Adipocyte (in vitro differentiated cells): ENCODE measurements at regions not wholly inside any gene's neighbourhood (a gene's known extent, or its start where the extent isn't known, plus 50 kb on each side); places are given as distances from the start of the nearest gene placed in this dataset.

Experiments
- DNase-seq: peaks from one replicate; pipeline ENCODE4 v3.0.0-alpha.2; 2015; ENCODE audit warnings: low read depth
- H3K27me3 ChIP-seq: replicated peaks from 2 replicates; pipeline ENCODE4 v1.7.0; 2013; ENCODE audit warnings: mild to moderate bottlenecking, low read length, moderate library complexity; ENCODE audit not compliant: control insufficient read depth, insufficient read depth
- H3K36me3 ChIP-seq: 2 replicates; pipeline ENCODE4 v1.7.0; 2013; ENCODE audit warnings: low read length, mild to moderate bottlenecking, moderate library complexity; ENCODE audit not compliant: control insufficient read depth, insufficient read depth, severe bottlenecking
- H3K4me1 ChIP-seq: 2 replicates; pipeline ENCODE4 v1.7.0; 2013; ENCODE audit warnings: mild to moderate bottlenecking, low read length, moderate library complexity; ENCODE audit not compliant: control insufficient read depth, insufficient read depth
- H3K4me3 ChIP-seq: 2 replicates; pipeline ENCODE4 v1.7.0; 2013; ENCODE audit warnings: mild to moderate bottlenecking, low read length, moderate library complexity
- H3K9ac ChIP-seq: 2 replicates; pipeline ENCODE4 v1.7.0; 2013; ENCODE audit warnings: mild to moderate bottlenecking, low read length, moderate library complexity
- H3K9me3 ChIP-seq: 2 replicates; pipeline ENCODE4 v1.7.0; 2013; ENCODE audit warnings: mild to moderate bottlenecking, low read length, moderate library complexity; ENCODE audit not compliant: control insufficient read depth

- Histone ChIP-seq H3K4me1 (no peaks in the 10 kb centered on the region), H3K36me3 (no peaks in the 10 kb centered on the region), H3K9me3 (no peaks in the 10 kb centered on the region), H3K27me3 (no peaks in the 10 kb centered on the region), H3K4me3 (no peak overlapping the region), H3K9ac (no peak overlapping the region)
- DNase-seq = no peak
These were observed 59.6 kb upstream of the LINC00305 start for GRCh38 chr18:64208516-64208915.

- no peaks in the 10 kb centered on the region for H3K36me3 ChIP-seq
- H3K27me3 ChIP-seq = no peaks in the 10 kb centered on the region
- H3K4me3 ChIP-seq = no peak overlapping the region
- H3K9me3 ChIP-seq = no peaks in the 10 kb centered on the region
- DNase-seq = no peak
- H3K9ac ChIP-seq = no peak overlapping the region
- peaks cover 3% of the 10 kb centered on the region for H3K4me1 ChIP-seq
These were observed 58.9 kb upstream of the LINC00305 start for GRCh38 chr18:64207820-64208219.

GRCh38 chr18:64203295-64203694 lies 54.4 kb upstream of the LINC00305 start:
- Histone ChIP-seq H3K4me3 (no peak overlapping the region), H3K9ac (no peak overlapping the region), H3K27me3 (no peaks in the 10 kb centered on the region), H3K4me1 (peaks cover 7% of the 10 kb centered on the region), H3K9me3 (no peaks in the 10 kb centered on the region), H3K36me3 (no peaks in the 10 kb centered on the region)
- DNase-seq = no peak

- DNase-seq = no peak
- Histone ChIP-seq H3K27me3 (no peaks in the 10 kb centered on the region), H3K36me3 (no peaks in the 10 kb centered on the region), H3K4me1 (peaks cover 7% of the 10 kb centered on the region), H3K9me3 (no peaks in the 10 kb centered on the region), H3K4me3 (no peak overlapping the region), H3K9ac (no peak overlapping the region)
These were observed 54.0 kb upstream of the LINC00305 start for GRCh38 chr18:64202863-64203262.

- Histone ChIP-seq H3K36me3 (no peaks in the 10 kb centered on the region), H3K9me3 (no peaks in the 10 kb centered on the region), H3K27me3 (no peaks in the 10 kb centered on the region), H3K4me3 (no peak overlapping the region), H3K9ac (no peak overlapping the region), H3K4me1 (peaks cover 7% of the 10 kb centered on the region)
- DNase-seq = no peak
These were observed 53.4 kb upstream of the LINC00305 start for GRCh38 chr18:64202210-64202836.

GRCh38 chr18:64201781-64202180 lies 52.9 kb upstream of the LINC00305 start:
- Histone ChIP-seq H3K9me3 (no peaks in the 10 kb centered on the region), H3K9ac (no peak overlapping the region), H3K27me3 (no peaks in the 10 kb centered on the region), H3K4me3 (no peak overlapping the region), H3K4me1 (peaks cover 7% of the 10 kb centered on the region), H3K36me3 (no peaks in the 10 kb centered on the region)
- DNase-seq = no peak

- no peak for DNase-seq
- Histone ChIP-seq H3K9me3 (no peaks in the 10 kb centered on the region), H3K9ac (no peak overlapping the region), H3K4me1 (peaks cover 7% of the 10 kb centered on the region), H3K27me3 (no peaks in the 10 kb centered on the region), H3K4me3 (no peak overlapping the region), H3K36me3 (no peaks in the 10 kb centered on the region)
These were observed 50.7 kb upstream of the LINC00305 start for GRCh38 chr18:64199581-64199980.
